ENCODE measurements at regions not wholly inside any gene's neighbourhood (a gene's known extent, or its start where the extent isn't known, plus 50 kb on each side); places are given as distances from the start of the nearest gene placed in this dataset.

GRCh38 chr3:174685796-174686195, 173.3 kb upstream of the NAALADL2 start:
- TF ChIP-seq EZH2 (IDR thresholded peaks at IDR 0.05) (no peak), POLR2AphosphoS5 (IDR thresholded peaks at IDR 0.05; ENCODE audit: borderline replicate concordance, low read depth, low read length) (no peak)

Data from SK-N-MC (cell line).